Fibroblast of skin of abdomen (primary cell): ENCODE measurements at regions not wholly inside any gene's neighbourhood (a gene's known extent, or its start where the extent isn't known, plus 50 kb on each side); places are given as distances from the start of the nearest gene placed in this dataset.
A peak's percentile ranks its signal among the peaks of the same experiment; 100 is the strongest.

Source experiments
- DNase-seq: peaks from one replicate; pipeline ENCODE4 v3.0.0-alpha.2; 2013

DNA sequence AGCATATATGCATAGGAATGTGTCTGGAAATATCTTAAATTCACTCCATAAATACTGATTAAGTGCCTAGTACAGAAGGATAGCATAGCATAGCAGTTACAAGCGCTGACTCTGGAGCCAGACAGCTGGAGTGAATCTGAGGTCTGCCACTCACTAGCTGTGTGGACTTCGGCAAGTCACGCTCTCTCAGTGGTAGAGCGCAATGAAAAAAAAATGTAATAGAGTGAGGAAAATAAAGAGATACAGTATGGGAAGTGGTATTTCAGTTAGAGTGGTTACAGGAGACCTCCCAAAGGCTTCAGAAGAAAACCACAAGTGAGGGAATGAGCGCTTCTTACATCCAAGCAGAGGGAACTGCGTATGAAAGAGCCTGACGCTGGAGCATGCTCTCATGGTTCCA, 338.9 kb upstream of the PRMT6 start:
- DNase-seq: peak; percentile 78

DNA sequence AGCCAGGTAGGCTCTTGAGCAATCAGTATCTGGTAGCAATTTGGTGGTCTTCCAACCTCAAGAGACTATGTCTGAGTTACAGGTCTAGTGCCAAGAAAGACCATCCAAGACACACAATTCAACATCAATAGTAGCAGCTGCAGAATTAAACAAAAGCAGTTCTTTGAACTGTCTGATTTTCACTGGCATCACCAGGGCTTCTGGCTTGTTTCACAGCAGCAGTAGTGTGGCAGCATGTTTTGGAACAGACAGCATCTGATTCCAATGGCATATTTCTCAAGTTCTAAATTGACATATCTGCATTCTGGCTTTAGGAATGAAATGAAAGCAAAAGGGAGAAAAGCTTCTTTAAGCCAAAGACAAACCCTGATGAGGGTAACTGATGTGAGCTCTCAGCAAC, 334.7 kb upstream of the PRMT6 start:
- no peak for DNase-seq

DNA sequence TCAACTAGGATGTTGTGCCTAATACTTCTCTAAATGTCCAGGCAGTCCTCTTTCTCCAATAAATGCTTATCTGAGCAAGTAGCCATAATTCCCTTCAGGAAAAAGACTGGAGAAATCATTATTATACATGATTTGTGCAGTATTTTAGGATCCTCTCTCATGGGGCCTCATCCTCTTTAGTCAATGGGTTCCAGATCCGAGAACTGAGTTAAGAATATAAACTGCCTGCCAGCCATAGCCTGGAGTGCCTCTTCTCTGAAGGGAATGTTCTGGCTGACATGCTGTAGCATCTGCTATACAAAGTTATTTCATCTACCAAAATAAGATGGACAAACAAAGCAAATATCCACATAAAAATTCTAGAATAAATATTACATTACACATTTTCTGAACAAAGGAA, 334.0 kb upstream of the PRMT6 start:
- no peak for DNase-seq

DNA sequence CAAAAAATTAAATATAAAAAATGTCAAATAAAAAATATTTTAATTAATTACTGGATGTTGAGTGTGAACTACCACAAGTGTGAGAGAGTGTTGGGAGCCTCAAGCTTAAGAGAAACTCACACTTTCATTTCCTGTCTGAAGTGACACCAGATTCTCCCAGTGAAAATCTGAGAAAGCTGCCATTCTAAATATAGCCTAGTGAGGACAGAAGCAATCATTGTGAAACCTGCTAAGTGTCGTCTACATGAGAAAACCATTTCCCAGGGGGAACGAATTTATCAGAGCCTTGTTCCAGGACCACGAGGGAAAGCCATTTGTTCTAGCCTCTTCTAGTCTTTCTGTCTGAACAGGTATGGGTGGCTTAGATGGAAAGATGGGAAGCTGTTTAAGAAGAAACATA, 329.3 kb upstream of the PRMT6 start:
- DNase-seq: no peak

DNA sequence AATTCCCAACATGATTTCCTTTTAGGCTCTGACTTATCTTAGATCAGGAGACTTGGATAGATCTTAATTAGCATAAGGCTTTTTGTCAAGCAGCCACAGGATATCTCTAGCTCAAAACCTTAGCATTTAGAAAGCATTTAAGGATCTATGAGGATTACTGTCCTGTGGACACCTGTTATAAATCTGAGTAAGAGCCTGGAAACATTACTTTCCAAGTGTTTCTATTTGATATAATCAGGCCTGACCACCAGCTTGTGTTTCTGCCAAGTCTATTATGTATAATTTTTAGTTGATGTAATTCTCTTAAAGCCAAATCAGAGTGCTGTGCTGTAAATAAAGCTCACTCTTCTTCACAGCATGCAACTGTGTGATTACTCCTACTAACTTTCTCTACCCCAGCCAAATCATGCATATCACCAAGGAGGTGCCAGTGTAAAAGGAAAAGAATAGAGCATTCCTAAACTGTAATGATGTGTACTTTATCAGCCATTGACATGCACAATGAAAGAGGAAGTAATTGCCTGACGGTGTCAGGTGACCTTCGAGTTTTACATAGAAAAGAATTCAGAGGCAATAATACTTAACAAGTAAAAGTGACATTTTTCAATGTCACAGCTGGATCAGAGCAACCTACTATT, 309.9 kb upstream of the PRMT6 start:
- DNase-seq: peak; percentile 10

DNA sequence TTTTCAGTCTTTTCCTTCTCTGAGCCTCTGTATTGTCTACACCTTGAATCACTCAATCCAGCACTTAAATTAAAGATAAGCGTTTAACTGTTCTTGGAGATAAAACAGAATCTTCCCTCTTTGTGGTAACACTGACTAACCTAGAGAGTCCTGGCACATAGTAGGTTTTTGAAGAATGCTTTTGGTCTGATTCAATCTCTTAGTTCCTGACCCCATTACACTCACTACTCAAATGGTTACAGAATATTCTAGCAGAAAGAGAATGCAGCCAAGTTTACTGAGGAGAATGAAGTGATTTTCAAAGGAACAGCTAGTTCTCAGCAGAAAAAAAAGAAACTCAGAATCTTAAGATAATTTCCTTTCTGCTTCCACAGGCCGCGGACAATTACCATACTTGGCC, 309.2 kb upstream of the PRMT6 start:
- DNase-seq: no peak

DNA sequence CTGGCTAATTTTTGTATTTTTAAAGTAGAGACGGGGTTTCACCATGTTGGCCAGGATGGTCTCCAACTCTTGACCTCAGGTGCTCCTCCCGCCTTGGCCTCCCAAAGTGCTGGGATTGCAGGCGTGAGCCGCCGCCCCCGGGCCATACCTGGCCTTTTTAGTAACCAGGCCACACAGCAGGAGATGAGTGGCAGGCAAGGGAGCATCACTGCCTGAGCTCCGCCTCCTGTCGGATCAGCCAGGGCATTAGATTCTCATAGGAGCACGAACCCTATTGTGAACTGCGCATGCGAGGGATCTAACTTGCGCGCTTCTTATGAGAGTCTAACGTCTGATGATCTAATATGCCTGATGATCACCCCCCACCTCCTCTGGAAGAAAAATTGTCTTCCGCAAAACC, 308.7 kb upstream of the PRMT6 start:
- DNase-seq: no peak

DNA sequence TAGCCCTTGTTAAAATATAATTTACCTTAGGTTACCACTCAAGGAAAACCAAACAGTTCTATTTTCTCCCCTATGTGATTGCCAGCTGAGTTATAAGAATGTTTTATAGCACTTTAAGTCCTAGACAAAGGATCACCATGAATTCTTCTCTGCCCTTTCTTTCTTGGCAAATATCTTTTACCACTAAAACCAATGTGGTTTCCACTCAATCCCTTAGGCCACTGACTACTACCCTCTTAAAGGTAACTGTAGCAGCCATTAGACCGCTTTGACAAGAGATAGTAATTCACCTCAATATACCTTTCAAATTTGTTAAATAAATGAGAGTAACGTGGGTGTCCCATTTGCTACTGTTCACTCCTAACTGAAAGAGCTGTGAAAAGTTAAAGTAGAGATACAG, 307.9 kb upstream of the PRMT6 start:
- DNase-seq: no peak

- no peak for DNase-seq
These were observed 307.0 kb upstream of the PRMT6 start for GRCh38 chr1:106749491-106749890.

DNA sequence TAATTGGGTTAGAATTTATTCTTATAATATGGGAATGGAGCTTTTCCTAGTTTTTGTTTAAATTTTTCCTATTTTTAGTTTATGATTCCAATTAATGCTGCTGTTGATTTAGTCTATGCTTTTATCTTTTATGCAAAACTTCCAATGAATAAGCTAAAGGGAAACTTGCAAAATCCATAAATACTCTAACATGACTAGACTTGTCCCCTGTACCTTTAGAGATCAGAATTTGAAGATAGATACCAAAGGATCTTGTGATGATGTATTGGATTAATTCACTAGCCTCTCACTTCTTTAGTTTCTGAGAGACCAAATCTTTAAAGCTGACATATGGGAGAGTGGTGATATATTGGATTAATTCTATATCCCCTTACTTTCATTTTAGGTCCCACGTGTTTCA, 306.6 kb upstream of the PRMT6 start:
- no peak for DNase-seq

GRCh38 chr1:106751002-106751401, 305.5 kb upstream of the PRMT6 start:
- no peak for DNase-seq

DNA sequence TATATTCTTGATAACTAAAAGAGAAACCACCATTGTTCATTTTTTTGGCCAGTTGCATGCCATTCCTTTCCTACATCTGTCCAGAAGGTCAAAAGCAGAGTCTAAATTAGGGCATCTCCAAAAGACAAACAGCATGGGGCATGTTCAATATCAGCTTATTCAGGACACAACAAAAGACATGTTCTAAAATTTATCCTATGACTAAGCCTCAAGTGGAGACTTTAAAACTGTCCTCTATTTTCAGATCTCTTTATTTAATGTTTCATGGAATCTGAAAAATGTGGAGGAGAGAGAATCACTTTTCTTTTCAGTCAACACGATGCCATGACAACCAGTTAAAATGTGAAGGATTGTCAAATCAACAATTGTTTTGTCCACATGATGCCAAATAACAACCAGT, 303.4 kb upstream of the PRMT6 start:
- DNase-seq: peak; percentile 27

DNA sequence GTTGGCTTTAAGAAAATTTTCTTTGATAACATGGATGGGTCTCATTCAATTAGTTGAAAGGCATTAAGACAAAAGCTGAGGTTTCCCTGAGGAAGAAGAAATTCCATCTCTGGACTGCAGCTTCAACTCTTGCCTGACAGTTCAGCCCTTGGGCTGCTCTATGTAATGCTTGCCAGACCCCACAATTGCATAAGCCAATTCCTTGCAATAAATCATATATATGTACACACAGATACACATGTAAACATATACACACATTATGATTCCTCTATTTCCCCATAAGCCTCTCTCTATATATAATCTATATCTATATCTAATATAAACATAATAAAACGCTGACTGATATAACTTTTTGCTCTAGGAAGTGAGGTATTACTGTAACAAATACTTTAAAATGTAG, 301.5 kb upstream of the PRMT6 start:
- DNase-seq: peak; percentile 13

DNA sequence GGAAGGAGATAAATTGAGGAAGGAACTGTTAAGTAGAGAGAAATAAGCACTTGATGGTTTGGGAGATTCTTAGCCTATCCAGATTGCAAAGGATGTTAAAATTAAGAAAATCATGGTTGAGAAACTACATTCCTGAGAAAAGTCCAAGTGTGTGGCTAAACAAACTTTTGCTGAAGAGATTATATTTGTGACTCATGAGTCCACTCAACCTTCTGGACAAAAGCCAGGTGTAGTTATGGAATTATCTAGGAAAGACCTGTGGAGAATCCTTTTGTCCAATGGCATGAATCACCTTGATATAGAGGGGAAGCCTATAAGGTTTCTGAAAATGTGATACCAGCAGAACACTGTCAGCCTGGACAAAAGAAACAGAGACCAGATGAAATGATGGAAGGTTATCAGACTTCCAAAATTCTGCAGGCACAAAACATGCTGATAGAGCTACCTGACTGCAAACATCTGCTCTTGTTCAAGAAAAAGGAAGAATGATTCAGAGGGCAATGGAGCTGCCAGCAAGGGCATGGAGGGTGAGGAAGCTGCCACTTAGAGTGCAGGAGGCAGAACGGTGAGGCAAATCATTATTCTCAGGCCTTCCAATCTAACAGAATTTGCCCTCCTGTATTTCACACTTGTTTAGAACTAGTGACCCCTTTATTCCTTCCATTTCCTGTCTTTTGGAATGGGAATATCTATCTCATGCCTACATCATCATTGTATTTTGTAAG, 300.6 kb upstream of the PRMT6 start:
- DNase-seq: peak; percentile 86

DNA sequence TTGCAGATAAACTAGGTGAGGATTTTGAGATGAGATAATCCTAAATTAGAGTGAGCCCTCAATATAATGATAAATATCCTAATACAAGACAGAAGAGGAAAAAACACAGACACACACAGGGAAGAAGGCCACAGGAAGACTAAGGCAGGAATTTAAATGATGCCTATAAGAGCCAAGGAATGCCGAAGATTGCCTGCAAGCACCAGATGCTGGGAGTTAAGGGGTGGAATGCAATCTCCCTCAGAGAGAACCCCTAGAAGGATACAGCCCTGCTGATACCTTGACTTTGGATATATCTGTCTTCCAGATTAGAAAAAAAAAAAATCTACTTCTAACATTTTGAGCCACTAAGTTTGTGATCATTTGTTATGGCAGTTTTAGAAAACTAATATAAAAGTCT, 299.7 kb upstream of the PRMT6 start:
- peak; percentile 71 for DNase-seq

DNA sequence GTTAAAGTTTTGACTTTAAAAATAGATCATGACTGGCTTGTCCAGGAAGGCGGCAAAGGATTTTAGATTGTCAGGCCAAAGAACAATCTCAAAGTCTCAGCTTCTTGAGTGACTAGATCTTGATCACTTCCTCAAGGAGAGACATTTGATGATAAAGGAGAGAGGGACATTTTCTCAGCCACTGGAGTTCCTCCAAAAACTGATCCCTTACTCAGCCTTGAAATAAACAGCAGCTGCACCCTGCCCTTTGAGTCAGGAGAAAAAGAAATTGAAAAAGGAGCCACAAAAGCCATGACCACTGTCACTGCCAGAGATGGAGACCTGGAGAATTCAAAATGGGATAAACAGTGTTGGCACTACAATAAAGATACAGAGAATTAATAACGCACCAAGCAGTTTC, 288.4 kb upstream of the PRMT6 start:
- DNase-seq: no peak

GRCh38 chr1:106768501-106768900, 288.0 kb upstream of the PRMT6 start:
- DNase-seq: peak; percentile 63

- no peak for DNase-seq
These were observed 283.3 kb upstream of the PRMT6 start for GRCh38 chr1:106773206-106773605.

- peak; percentile 70 for DNase-seq
These were observed 276.4 kb upstream of the PRMT6 start for GRCh38 chr1:106780066-106780465.

DNA sequence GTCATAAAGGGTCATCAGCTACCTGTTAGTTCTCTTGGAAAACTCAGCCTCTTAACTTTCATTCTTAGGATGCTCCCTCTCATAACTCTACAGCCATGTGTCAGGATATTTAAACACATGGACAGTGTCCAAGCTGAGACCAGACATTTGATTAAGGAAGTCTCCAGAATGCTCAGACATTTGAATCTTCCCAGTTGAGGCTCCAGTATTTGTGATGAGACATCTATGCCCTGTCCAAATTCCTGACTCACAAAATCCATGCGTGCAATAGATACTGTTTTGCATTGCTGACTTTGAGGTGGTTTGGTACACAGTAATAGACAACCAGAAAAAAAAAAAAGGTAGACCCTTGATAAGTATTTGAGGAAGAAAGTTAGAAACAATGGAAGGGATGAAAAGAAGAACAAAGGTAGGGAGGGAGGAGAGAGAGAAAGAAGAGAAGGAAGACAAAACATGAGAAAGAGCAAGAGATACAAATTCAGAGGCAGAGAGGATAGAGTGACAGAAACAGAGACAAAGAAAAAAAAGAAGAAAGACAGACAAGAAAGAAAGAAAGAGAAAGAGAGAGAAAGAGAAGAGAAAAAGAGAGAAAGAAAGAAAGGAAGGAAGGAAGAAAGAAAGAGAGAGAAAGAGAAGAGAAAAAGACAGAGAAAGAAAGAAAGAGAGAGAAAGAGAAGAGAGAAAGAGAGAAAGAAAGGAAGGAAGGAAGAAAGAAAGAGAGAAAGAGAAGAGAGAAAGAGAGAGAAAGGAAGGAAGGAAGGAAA, 275.5 kb upstream of the PRMT6 start:
- DNase-seq: peak; percentile 51

GRCh38 chr1:106785176-106785575, 271.3 kb upstream of the PRMT6 start:
- peak; percentile 57 for DNase-seq

DNA sequence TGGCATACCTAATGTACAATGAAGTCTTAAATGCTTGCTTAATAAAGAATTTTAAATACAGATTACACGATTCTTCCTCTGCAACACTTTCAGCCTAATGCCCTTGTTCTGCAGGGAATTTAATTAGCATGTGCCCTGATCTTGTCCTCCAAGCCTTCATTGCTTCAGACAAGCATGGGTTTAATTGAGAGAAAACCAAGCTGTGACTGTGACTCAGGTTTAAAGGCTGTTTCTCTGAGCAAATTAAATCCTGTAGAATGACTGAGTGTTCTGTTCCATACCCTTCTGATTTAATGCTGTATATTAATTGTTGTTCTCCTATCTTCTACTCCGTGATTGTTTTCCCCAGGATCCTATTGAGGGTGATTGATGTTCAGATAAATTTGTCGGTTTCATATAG, 269.0 kb upstream of the PRMT6 start:
- DNase-seq: no peak

DNA sequence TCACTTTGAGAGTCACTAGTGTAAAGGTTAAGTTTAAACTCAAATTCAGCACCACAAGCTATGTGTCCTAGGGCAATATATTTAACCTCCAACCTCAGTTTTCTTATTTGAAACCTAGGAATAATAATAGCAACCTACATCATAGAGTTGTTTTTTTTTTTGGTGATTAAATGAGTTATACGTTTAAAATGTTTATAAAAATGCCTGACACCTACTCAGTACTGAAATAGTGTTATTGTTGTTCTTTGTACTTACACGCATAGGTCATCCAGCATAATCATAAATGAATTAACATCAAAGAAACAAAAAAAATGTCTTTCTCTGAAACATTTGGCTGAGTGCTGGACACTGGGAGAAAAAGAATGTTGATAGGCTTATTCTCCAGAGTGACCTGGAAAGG, 266.8 kb upstream of the PRMT6 start:
- no peak for DNase-seq

- no peak for DNase-seq
These were observed 265.4 kb upstream of the PRMT6 start for GRCh38 chr1:106791041-106791440.
